Mesenchymal stem cell (in vitro differentiated cells and primary cell): ENCODE measurements at regions not wholly inside any gene's neighbourhood (a gene's known extent, or its start where the extent isn't known, plus 50 kb on each side); places are given as distances from the start of the nearest gene placed in this dataset.

Experiments
- DNase-seq: peaks from one replicate; pipeline ENCODE4 v3.0.0-alpha.2; 2013
- H2AFZ ChIP-seq: one replicate; pipeline ENCODE4 v1.6.1; 2013; ENCODE audit warnings: low read depth, mild to moderate bottlenecking, control low read depth, inconsistent platforms, low read length, moderate library complexity
- H2AK5ac ChIP-seq: 2 replicates; pipeline ENCODE4 v1.6.1; 2013; ENCODE audit warnings: low read length, moderate library complexity, mild to moderate bottlenecking, inconsistent platforms; ENCODE audit not compliant: severe bottlenecking
- H2BK120ac ChIP-seq: one replicate; pipeline ENCODE4 v1.6.1; 2013; ENCODE audit warnings: low read depth, mild to moderate bottlenecking, inconsistent platforms, low read length, moderate library complexity
- H2BK12ac ChIP-seq, 2 experiments: one replicate each; pipeline ENCODE4 v1.6.1; 2013; ENCODE audit warnings: inconsistent platforms in 2 of 2, low read length in 2 of 2, mild to moderate bottlenecking in 2 of 2, moderate library complexity in 2 of 2, control low read depth in 1 of 2
- H2BK15ac ChIP-seq: one replicate; pipeline ENCODE4 v1.6.1; 2013; ENCODE audit warnings: mild to moderate bottlenecking, low read depth, inconsistent platforms; ENCODE audit not compliant: poor library complexity, severe bottlenecking
- H2BK5ac ChIP-seq: 2 replicates; pipeline ENCODE4 v1.6.1; 2013; ENCODE audit warnings: low read depth, mild to moderate bottlenecking, low read length, control low read depth, inconsistent platforms; ENCODE audit not compliant: poor library complexity, severe bottlenecking
- H3K14ac ChIP-seq, 2 experiments: one replicate each; pipeline ENCODE4 v1.6.1; 2013; ENCODE audit warnings: inconsistent platforms in 2 of 2, low read length in 2 of 2, control low read depth in 1 of 2, mild to moderate bottlenecking in 1 of 2, moderate library complexity in 1 of 2
- H3K18ac ChIP-seq, 2 experiments: one replicate each; pipeline ENCODE4 v1.6.1; 2013; ENCODE audit warnings: inconsistent platforms in 2 of 2, low read length in 2 of 2, control low read depth in 1 of 2, low read depth in 1 of 2, mild to moderate bottlenecking in 1 of 2
- H3K23ac ChIP-seq, 2 experiments: one replicate each; pipeline ENCODE4 v1.6.1; 2013; ENCODE audit warnings: inconsistent platforms in 2 of 2, low read length in 2 of 2, mild to moderate bottlenecking in 2 of 2, moderate library complexity in 2 of 2, control low read depth in 1 of 2
- H3K27ac ChIP-seq: 2 replicates; pipeline ENCODE4 v1.5.1; 2013; ENCODE audit warnings: mild to moderate bottlenecking, moderate library complexity, low read length, control low read depth, inconsistent platforms; ENCODE audit not compliant: poor library complexity, severe bottlenecking
- H3K27me3 ChIP-seq, 2 experiments: 2 replicates each; pipeline versions ENCODE4 v1.6.1 to v1.7.0; 2013; ENCODE audit warnings: low read length in 2 of 2, mild to moderate bottlenecking in 2 of 2, moderate library complexity in 2 of 2, control low read depth in 1 of 2, inconsistent platforms in 1 of 2; ENCODE audit not compliant: control insufficient read depth in 1 of 2, insufficient read depth in 1 of 2
- H3K36me3 ChIP-seq, 2 experiments: 2 replicates each; pipeline versions ENCODE4 v1.6.1 to v1.7.0; 2013; ENCODE audit warnings: low read length in 2 of 2, control low read depth in 1 of 2, inconsistent platforms in 1 of 2, low read depth in 1 of 2, mild to moderate bottlenecking in 1 of 2; ENCODE audit not compliant: insufficient read depth in 2 of 2, control insufficient read depth in 1 of 2
- H3K4ac ChIP-seq, 2 experiments: one replicate each; pipeline ENCODE4 v1.6.1; 2013; ENCODE audit warnings: inconsistent platforms in 2 of 2, low read length in 2 of 2, mild to moderate bottlenecking in 2 of 2, moderate library complexity in 2 of 2, control low read depth in 1 of 2, low read depth in 1 of 2
- H3K4me1 ChIP-seq: 2 replicates; pipeline ENCODE4 v1.6.1; 2013; ENCODE audit warnings: low read depth, low read length, control low read depth; ENCODE audit not compliant: control insufficient read depth, insufficient read depth
- H3K4me2 ChIP-seq: 2 replicates; pipeline ENCODE4 v1.6.1; 2013; ENCODE audit warnings: low read length, mild to moderate bottlenecking, inconsistent platforms; ENCODE audit not compliant: poor library complexity, severe bottlenecking
- H3K4me3 ChIP-seq, 2 experiments: 2 replicates each; pipeline versions ENCODE4 v1.5.1 to v1.7.0; 2013; ENCODE audit warnings: low read length in 2 of 2, mild to moderate bottlenecking in 2 of 2, control low read depth in 1 of 2, low read depth in 1 of 2; ENCODE audit not compliant: insufficient read depth in 1 of 2
- H3K79me1 ChIP-seq: replicated peaks from 2 replicates; pipeline ENCODE4 v1.6.1; 2013; ENCODE audit warnings: mild to moderate bottlenecking, control low read depth, low read length, inconsistent platforms; ENCODE audit not compliant: poor library complexity, severe bottlenecking
- H3K9ac ChIP-seq: 2 replicates; pipeline ENCODE4 v1.7.0; 2013; ENCODE audit warnings: mild to moderate bottlenecking, low read length, moderate library complexity
- H3K9me3 ChIP-seq: 2 replicates; pipeline ENCODE4 v1.7.0; 2013; ENCODE audit warnings: mild to moderate bottlenecking, low read length; ENCODE audit not compliant: control insufficient read depth
- H4K8ac ChIP-seq: one replicate; pipeline ENCODE4 v1.6.1; 2013; ENCODE audit warnings: inconsistent platforms, mild to moderate bottlenecking, low read length, moderate library complexity
- H4K91ac ChIP-seq: one replicate; pipeline ENCODE4 v1.6.1; 2013; ENCODE audit warnings: mild to moderate bottlenecking, low read length, inconsistent platforms
- WGBS: methylation state at CpG from one replicate; pipeline ENCODE4 v1.1.7; 2013; ENCODE audit warnings: mixed read lengths; 5-methylcytosine and 5-hydroxymethylcytosine counted together

- H3K4ac ChIP-seq, result no peak overlapping the region
- no peak overlapping the region for H3K27ac ChIP-seq
- no peak overlapping the region for H3K23ac ChIP-seq
- 64% methylated on average over 3 of the region's 3 CpGs for WGBS
- H4K91ac ChIP-seq, result no peak overlapping the region
- H2BK15ac ChIP-seq, result no peak overlapping the region
- no peaks in the 10 kb centered on the region for H3K9me3 ChIP-seq
- no peak overlapping the region for H3K4me2 ChIP-seq
- H2BK12ac ChIP-seq, result no peak overlapping the region
- H3K18ac ChIP-seq, result no peak overlapping the region
- H2AK5ac ChIP-seq, result no peak overlapping the region
- H3K4me1 ChIP-seq, result no peaks in the 10 kb centered on the region
- no peak for DNase-seq
- peak overlapping the region; percentile 54 for H3K9ac ChIP-seq
- no peak overlapping the region for H2AFZ ChIP-seq
- H3K4me3 ChIP-seq, result no peak overlapping the region
- no peaks in the 10 kb centered on the region for H3K36me3 ChIP-seq
- H3K79me1 ChIP-seq, result no peaks in the 10 kb centered on the region
- H2BK120ac ChIP-seq, result no peak overlapping the region
- no peak overlapping the region for H4K8ac ChIP-seq
- H2BK5ac ChIP-seq, result no peak overlapping the region
- no peaks in the 10 kb centered on the region for H3K27me3 ChIP-seq
- no peak overlapping the region for H3K14ac ChIP-seq
These were observed 115.5 kb downstream of the LSMEM1 start for GRCh38 chr7:112596260-112596659.

- Histone ChIP-seq H3K4me2 (no peak overlapping the region), H3K79me1 (no peaks in the 10 kb centered on the region), H4K91ac (no peak overlapping the region)
These were observed 116.2 kb downstream of the LSMEM1 start for GRCh38 chr7:112596981-112597380.

GRCh38 chr7:112603673-112604072 lies 122.9 kb downstream of the LSMEM1 start:
- Histone ChIP-seq H3K23ac (no peak overlapping the region), H3K9ac (no peak overlapping the region), H3K36me3 (no peaks in the 10 kb centered on the region), H3K4ac (no peak overlapping the region), H2BK15ac (no peak overlapping the region), H2AK5ac (no peak overlapping the region), H4K8ac (no peak overlapping the region), H2BK5ac (no peak overlapping the region), H3K27me3 (no peaks in the 10 kb centered on the region), H3K4me3 (no peak overlapping the region), H3K18ac (no peak overlapping the region), H2AFZ (no peak overlapping the region), H3K4me2 (no peak overlapping the region), H3K14ac (no peak overlapping the region), H2BK120ac (no peak overlapping the region), H3K79me1 (no peaks in the 10 kb centered on the region), H3K27ac (no peak overlapping the region), H4K91ac (no peak overlapping the region), H3K9me3 (no peaks in the 10 kb centered on the region), H3K4me1 (no peaks in the 10 kb centered on the region), H2BK12ac (no peak overlapping the region)
- no peak for DNase-seq
- WGBS, result 100% methylated on average over 1 of the region's 1 CpG

More at GRCh38 chr7:112596981-112597380, 116.2 kb downstream of the LSMEM1 start:
- Histone ChIP-seq H3K23ac (no peak overlapping the region), H2BK120ac (no peak overlapping the region), H2AK5ac (no peak overlapping the region), H2BK12ac (no peak overlapping the region), H3K27me3 (no peaks in the 10 kb centered on the region), H3K4me1 (no peaks in the 10 kb centered on the region), H4K8ac (no peak overlapping the region), H2AFZ (no peak overlapping the region), H3K4me3 (no peak overlapping the region), H3K36me3 (no peaks in the 10 kb centered on the region), H2BK5ac (no peak overlapping the region), H3K4ac (no peak overlapping the region), H3K9ac (peak overlapping the region; percentile 54), H2BK15ac (no peak overlapping the region), H3K9me3 (no peaks in the 10 kb centered on the region), H3K27ac (no peak overlapping the region), H3K14ac (no peak overlapping the region), H3K18ac (no peak overlapping the region)
- DNase-seq, result no peak
- WGBS, result 76% methylated on average over 2 of the region's 2 CpGs

- Histone ChIP-seq H3K79me1 (no peaks in the 10 kb centered on the region), H2BK12ac (no peak overlapping the region), H2BK120ac (no peak overlapping the region), H2BK15ac (no peak overlapping the region), H3K4me3 (no peak overlapping the region), H2AFZ (no peak overlapping the region), H3K23ac (no peak overlapping the region), H3K27ac (no peak overlapping the region), H3K18ac (no peak overlapping the region), H4K91ac (no peak overlapping the region), H3K36me3 (no peaks in the 10 kb centered on the region), H3K14ac (no peak overlapping the region), H3K4me1 (no peaks in the 10 kb centered on the region), H3K4ac (no peak overlapping the region), H3K4me2 (no peak overlapping the region), H3K9me3 (no peaks in the 10 kb centered on the region), H3K27me3 (no peaks in the 10 kb centered on the region), H3K9ac (no peak overlapping the region), H2BK5ac (no peak overlapping the region), H2AK5ac (no peak overlapping the region), H4K8ac (no peak overlapping the region)
- 78% methylated on average over 1 of the region's 1 CpG for WGBS
- no peak for DNase-seq
These were observed 129.8 kb downstream of the LSMEM1 start for GRCh38 chr7:112610636-112611035.
